ENCODE measurements at regions not wholly inside any gene's neighbourhood (a gene's known extent, or its start where the extent isn't known, plus 50 kb on each side); places are given as distances from the start of the nearest gene placed in this dataset.

- H3K4me3 ChIP-seq: no peak overlapping the region
- no peak for ATAC-seq (ENCODE audit: insufficient read depth, low FRiP score)
- no peaks in the 10 kb centered on the region for H3K36me3 ChIP-seq (ENCODE audit: control insufficient read depth in 4 of 4, insufficient read depth in 4 of 4, low read length in 4 of 4)
- H3K9me3 ChIP-seq (ENCODE audit: control insufficient read depth in 4 of 4, insufficient read depth in 3 of 4, low read length in 3 of 4): no peaks in the 10 kb centered on the region
- TF ChIP-seq, protein P1, sequence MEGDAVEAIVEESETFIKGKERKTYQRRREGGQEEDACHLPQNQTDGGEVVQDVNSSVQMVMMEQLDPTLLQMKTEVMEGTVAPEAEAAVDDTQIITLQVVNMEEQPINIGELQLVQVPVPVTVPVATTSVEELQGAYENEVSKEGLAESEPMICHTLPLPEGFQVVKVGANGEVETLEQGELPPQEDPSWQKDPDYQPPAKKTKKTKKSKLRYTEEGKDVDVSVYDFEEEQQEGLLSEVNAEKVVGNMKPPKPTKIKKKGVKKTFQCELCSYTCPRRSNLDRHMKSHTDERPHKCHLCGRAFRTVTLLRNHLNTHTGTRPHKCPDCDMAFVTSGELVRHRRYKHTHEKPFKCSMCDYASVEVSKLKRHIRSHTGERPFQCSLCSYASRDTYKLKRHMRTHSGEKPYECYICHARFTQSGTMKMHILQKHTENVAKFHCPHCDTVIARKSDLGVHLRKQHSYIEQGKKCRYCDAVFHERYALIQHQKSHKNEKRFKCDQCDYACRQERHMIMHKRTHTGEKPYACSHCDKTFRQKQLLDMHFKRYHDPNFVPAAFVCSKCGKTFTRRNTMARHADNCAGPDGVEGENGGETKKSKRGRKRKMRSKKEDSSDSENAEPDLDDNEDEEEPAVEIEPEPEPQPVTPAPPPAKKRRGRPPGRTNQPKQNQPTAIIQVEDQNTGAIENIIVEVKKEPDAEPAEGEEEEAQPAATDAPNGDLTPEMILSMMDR (IDR thresholded peaks at IDR 0.05; ENCODE audit: control extremely low read depth, extremely low read depth): no peak
- H3K27ac ChIP-seq (ENCODE audit: low read depth in 1 of 2, low read length in 1 of 2): no peak overlapping the region
- DNase-seq: peak in 2 of 3 donors; percentile 92 to 95
- no peak overlapping the region for H3K9ac ChIP-seq (ENCODE audit: insufficient read depth in 1 of 2, low read length in 2 of 2)
- 46 to 53% methylated on average over 1 of the region's 1 CpG for WGBS, 2 donors
- peaks cover 0 to 11% (median 0%) of the 10 kb centered on the region in 5 donors for H3K4me1 ChIP-seq (ENCODE audit: control insufficient read depth in 5 of 5, insufficient read depth in 5 of 5, low read length in 5 of 5)
- H3K27me3 ChIP-seq (ENCODE audit: control insufficient read depth in 3 of 3, insufficient read depth in 3 of 3, low read length in 2 of 3): peaks cover 0 to 15% (median 0%) of the 10 kb centered on the region in 3 donors
These were observed 78.4 kb upstream of the EFEMP1 start for GRCh38 chr2:56001947-56002346.

- Histone ChIP-seq H3K4me1 (ENCODE audit: control insufficient read depth in 5 of 5, insufficient read depth in 5 of 5, low read length in 5 of 5) (peaks cover 0 to 15% (median 3%) of the 10 kb centered on the region in 5 donors), H3K9ac (ENCODE audit: insufficient read depth in 1 of 2, low read length in 2 of 2) (no peak overlapping the region), H3K9me3 (ENCODE audit: control insufficient read depth in 4 of 4, insufficient read depth in 3 of 4, low read length in 3 of 4) (no peaks in the 10 kb centered on the region), H3K27ac (ENCODE audit: low read depth in 1 of 2, low read length in 1 of 2) (peak overlapping the region in 1 of 2 donors; percentile 70), H3K27me3 (ENCODE audit: control insufficient read depth in 3 of 3, insufficient read depth in 3 of 3, low read length in 2 of 3) (no peaks in the 10 kb centered on the region), H3K36me3 (ENCODE audit: control insufficient read depth in 4 of 4, insufficient read depth in 4 of 4, low read length in 4 of 4) (no peaks in the 10 kb centered on the region), H3K4me3 (no peak overlapping the region)
- ATAC-seq (ENCODE audit: insufficient read depth, low FRiP score): peak; percentile 63
- TF ChIP-seq, protein P1 (IDR thresholded peaks at IDR 0.05; ENCODE audit: control extremely low read depth, extremely low read depth): no peak
- 28 to 41% methylated on average over 8 of the region's 8 CpGs for WGBS, 2 donors
- DNase-seq: peak; percentile 70 to 85 (median 80)
These were observed 85.3 kb upstream of the EFEMP1 start for GRCh38 chr2:56008661-56009431.

GRCh38 chr2:56009758-56010458, 86.3 kb upstream of the EFEMP1 start:
- no peaks in the 10 kb centered on the region for H3K36me3 ChIP-seq (ENCODE audit: control insufficient read depth in 4 of 4, insufficient read depth in 4 of 4, low read length in 4 of 4)
- no peaks in the 10 kb centered on the region for H3K27me3 ChIP-seq (ENCODE audit: control insufficient read depth in 3 of 3, insufficient read depth in 3 of 3, low read length in 2 of 3)
- H3K9ac ChIP-seq (ENCODE audit: insufficient read depth in 1 of 2, low read length in 2 of 2): no peak overlapping the region
- peaks cover 1 to 20% (median 4%) of the 10 kb centered on the region in 5 donors for H3K4me1 ChIP-seq (ENCODE audit: control insufficient read depth in 5 of 5, insufficient read depth in 5 of 5, low read length in 5 of 5)
- DNase-seq (peak in 2 of 3 donors; percentile 58 to 69), ATAC-seq (ENCODE audit: insufficient read depth, low FRiP score) (peak; percentile 61)
- no peak overlapping the region for H3K27ac ChIP-seq (ENCODE audit: low read depth in 1 of 2, low read length in 1 of 2)
- H3K9me3 ChIP-seq (ENCODE audit: control insufficient read depth in 4 of 4, insufficient read depth in 3 of 4, low read length in 3 of 4): no peaks in the 10 kb centered on the region
- WGBS, 2 donors: 30 to 31% methylated on average over 3 of the region's 3 CpGs
- H3K4me3 ChIP-seq: no peak overlapping the region
- TF ChIP-seq, protein P1 (IDR thresholded peaks at IDR 0.05; ENCODE audit: control extremely low read depth, extremely low read depth): no peak

Measured in lung (tissue), 11 donors.